Raji (cell line): ENCODE measurements at regions not wholly inside any gene's neighbourhood (a gene's known extent, or its start where the extent isn't known, plus 50 kb on each side); places are given as distances from the start of the nearest gene placed in this dataset.

Source experiments
- POLR2A ChIP-seq: IDR thresholded peaks from 2 replicates; pipeline ENCODE4 v1.6.1; 2011; ENCODE audit warnings: low read depth, low read length, control low read depth; ENCODE audit not compliant: insufficient read depth

DNA sequence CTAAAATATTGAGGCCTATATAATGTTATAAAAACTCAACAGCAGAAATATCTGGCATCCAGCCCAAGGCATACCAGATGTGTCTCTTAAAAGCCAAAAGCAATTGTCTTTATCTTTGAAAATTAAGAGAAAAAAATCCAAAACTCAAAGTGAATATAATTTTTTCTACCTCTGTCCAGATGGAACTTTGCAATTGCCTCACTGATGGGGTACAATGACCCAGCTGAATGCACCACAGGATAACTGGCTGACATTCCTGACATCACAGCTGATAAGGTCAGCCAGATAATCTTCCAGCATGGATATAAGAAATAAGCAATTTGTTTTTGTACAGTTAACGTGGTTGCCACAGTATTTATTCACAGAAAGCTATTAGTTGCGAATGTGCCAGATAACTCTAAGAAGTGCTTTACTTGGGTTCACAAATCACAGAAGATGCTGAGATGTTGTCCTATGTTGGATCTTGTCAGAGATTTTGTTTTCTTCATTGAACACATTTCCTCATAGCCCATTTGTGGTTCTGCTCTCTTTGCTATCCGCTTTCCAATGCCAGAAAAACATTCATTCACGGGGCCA, 566.9 kb upstream of the CCDC54 start:
- no peak for TF ChIP-seq POLR2A

DNA sequence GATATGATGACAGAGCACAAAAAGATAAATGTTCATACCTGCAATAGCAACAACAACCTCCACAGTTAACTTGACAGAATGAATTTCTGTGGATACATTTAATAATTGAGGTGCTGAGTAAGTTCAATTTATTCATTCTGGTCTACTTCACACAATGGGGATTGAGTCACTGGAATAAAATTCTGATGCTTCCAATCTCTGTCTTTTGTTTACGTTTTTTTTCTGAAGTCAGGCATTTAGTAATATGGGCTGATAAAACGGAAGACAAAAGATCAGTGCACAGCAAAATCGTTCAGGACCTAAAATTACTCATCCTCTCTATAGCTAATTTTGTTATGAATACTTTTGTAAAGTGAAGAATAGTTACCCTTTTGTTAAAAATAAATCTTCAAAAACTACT, 565.9 kb upstream of the CCDC54 start:
- no peak for TF ChIP-seq POLR2A

GRCh38 chr3:106813742-106814141, 563.5 kb upstream of the CCDC54 start:
- no peak for TF ChIP-seq POLR2A

DNA sequence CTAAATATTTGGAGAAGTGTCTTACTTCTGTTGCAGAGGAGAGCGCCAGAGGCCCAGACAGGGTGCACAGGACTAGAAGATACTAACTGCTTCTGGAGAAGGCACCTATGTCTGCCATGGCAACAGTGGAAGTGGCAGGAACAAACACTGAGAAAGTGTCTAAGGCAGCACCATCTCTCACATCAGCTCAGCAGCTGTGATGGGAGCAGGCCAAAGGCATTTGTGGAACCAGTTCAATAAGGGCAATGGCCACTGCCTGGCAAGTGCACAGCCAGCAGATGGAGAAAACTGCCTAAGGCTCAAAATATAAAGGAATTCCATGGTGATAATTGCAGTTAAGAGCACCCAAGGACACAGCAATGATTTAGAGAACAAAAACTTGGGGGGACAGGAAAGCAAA, 563.0 kb upstream of the CCDC54 start:
- no peak for TF ChIP-seq POLR2A

- TF ChIP-seq POLR2A: no peak
Measured at GRCh38 chr3:106816838-106817237, 560.4 kb upstream of the CCDC54 start.

- no peak for TF ChIP-seq POLR2A
Measured at GRCh38 chr3:106817706-106818105, 559.5 kb upstream of the CCDC54 start.

GRCh38 chr3:106819440-106819839, 557.8 kb upstream of the CCDC54 start:
- TF ChIP-seq POLR2A: no peak

DNA sequence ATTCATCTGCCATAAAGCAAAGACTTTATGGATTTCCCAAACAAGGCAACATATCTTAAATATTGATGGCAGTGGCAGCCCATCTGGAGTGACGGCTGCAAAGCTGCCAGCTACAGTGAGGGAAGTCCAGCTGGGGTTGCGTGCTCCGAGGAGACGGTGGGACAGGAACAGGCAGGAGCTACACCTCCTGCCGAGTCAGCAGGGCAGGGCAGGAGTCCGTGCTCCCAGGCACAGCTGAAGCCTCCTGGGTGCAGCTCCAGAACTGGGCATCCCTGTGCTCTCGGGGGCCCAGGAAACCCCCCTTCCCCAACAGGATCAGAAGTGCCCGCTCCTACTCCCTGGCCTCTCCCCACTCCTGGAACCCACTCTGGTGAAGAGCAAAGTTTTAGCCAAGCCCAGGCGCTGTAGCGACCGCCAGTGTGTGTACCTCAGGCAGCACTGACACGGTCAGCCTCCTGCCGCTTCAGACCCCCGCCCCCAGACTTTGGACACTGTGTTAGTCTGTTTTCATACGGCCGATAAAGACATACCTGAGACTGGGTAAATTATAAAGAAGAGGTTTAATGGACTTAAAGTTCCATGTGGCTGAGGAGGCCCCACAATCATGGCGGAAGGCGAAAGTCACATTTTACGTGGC, 556.4 kb upstream of the CCDC54 start:
- no peak for TF ChIP-seq POLR2A

DNA sequence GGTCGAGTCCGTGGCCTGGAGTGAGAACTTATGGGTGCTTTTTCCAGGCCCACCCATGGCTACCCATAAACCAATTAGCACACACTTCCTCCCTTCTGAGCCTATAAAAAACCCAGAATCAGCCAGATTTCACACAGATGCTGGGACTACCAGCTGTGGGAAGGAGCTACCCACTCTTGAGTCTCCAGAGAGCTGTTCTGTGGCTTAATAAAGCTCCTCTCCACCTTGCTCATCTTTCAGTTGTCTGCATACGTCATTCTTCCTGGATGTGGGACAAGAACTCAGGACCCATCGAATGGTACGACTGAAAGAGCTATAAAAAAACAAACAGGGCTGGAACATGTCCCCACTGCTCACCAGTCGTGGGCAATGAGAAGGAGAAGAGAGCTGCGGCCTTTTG, 555.4 kb upstream of the CCDC54 start:
- no peak for TF ChIP-seq POLR2A

GRCh38 chr3:106822204-106822603, 555.0 kb upstream of the CCDC54 start:
- no peak for TF ChIP-seq POLR2A

- no peak for TF ChIP-seq POLR2A
Measured at GRCh38 chr3:106823701-106824100, 553.5 kb upstream of the CCDC54 start.

- TF ChIP-seq POLR2A: no peak
Measured at GRCh38 chr3:106824856-106825255, 552.4 kb upstream of the CCDC54 start.

GRCh38 chr3:106825962-106826605, 551.2 kb upstream of the CCDC54 start:
- TF ChIP-seq POLR2A: no peak

DNA sequence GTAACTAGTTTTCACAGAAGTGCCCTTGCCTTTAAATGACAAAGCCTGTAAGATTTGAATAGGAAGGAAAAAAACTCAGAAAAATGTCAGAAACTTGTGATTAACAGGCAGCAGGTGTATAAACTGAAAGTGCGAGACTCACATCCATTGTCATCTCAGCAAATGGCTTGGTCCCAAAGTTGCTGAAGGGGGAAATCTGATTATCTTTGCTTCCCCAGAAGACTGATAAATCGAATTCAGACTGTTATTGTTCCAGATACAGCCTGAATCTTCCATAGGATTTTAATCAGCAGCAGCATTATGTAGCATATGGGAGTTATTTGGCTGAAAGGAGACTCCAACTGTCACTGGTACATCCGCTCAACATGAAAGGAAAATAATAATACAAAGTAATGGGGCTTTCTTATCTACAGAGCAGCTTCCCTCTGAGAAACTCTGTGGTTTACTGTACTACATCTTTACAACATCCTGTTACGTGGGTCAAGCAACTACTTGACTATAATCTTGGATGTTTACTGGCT, 550.4 kb upstream of the CCDC54 start:
- TF ChIP-seq POLR2A: no peak

DNA sequence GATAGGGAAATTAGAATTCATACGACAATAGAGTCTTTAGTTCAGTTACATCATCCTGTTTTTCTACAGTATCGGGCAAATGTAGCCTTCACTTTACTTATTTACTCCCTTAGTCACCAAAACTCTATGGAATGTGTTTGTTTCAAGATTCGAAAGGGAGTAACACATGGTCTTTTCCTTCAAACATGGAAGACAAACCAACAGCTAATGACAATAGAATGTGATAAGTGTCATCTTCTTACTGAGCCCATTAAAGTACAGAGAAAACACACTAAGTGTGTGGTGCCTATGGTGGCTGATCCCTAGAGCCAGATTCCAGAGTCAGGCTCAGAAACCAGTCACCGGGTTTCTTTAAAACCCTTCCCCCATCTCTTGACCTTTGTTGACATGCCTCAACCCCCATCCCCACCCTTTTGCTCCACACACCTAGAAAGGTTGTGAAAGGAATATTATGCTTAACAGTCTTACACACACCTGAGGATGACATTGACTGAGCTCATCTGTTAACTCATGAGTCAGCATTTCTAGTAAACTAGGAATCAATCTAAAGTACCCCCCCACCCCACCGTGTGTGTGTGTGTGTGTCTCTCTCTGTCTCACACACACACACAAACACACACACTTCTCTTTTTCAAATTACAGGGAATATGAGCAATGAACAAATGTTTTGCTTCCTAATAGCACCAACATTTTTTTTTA, 549.6 kb upstream of the CCDC54 start:
- no peak for TF ChIP-seq POLR2A

- TF ChIP-seq POLR2A: no peak
Measured at GRCh38 chr3:106829206-106829605, 548.0 kb upstream of the CCDC54 start.
